PC-3 (cell line): ENCODE measurements at regions not wholly inside any gene's neighbourhood (a gene's known extent, or its start where the extent isn't known, plus 50 kb on each side); places are given as distances from the start of the nearest gene placed in this dataset.

Experiments
- ATAC-seq: fragments of 200-7000 bp; cut with Tn5 transposase; 2 replicates; pipeline ENCODE4 v1.9.1; 2020; ENCODE audit warnings: mild to moderate bottlenecking, moderate library complexity
- BruUV-seq: library from RNA; stranded (reverse); fragments of 400-500 nt; replicated peaks from 2 replicates; lab custom pipeline; 2021; lab: Mats Ljungman, UMichigan
- CTCF ChIA-PET: fragments of 300-600 bp; sonication (Branson Sonifier 250); formaldehyde crosslinking; loops from one replicate; lab custom pipeline; 2022; ENCODE audit warnings: antibody characterized with exemption; lab: Charles Lee
- POLR2A ChIA-PET: fragments of 300-600 bp; sonication (Branson Sonifier 250); formaldehyde crosslinking; loops from one replicate; lab custom pipeline; 2022; ENCODE audit warnings: antibody characterized with exemption; ENCODE audit not compliant: unreplicated experiment; lab: Charles Lee
- DNase-seq: peaks from one replicate; pipeline ENCODE4 v3.0.0-alpha.2; 2015
- H2AFZ ChIP-seq: fragments of 300-600 bp; sonication (generic); 2 replicates; pipeline ENCODE4 v1.6.0; 2016; ENCODE audit warnings: antibody characterized with exemption, low read length
- H3F3A ChIP-seq: fragments of 300-600 bp; sonication (generic); one replicate; pipeline ENCODE4 v1.6.0; 2017; ENCODE audit warnings: antibody characterized with exemption, low read length, control low read depth, mild to moderate bottlenecking; ENCODE audit not compliant: unreplicated experiment
- H3K27ac ChIP-seq: fragments of 300-600 bp; sonication (generic); 2 replicates; pipeline ENCODE4 v1.5.1; 2016; ENCODE audit warnings: mild to moderate bottlenecking, low read length
- H3K27me3 ChIP-seq: fragments of 300-600 bp; sonication (generic); 2 replicates; pipeline ENCODE4 v1.6.1; 2016; ENCODE audit warnings: low read length, mixed read lengths
- H3K36me3 ChIP-seq: fragments of 300-600 bp; sonication (generic); 2 replicates; pipeline ENCODE4 v1.6.1; 2016; ENCODE audit warnings: low read depth, mixed run types, low read length, mixed read lengths
- H3K4me1 ChIP-seq: fragments of 300-600 bp; sonication (generic); 2 replicates; pipeline ENCODE4 v1.5.1; 2016; ENCODE audit warnings: low read length; ENCODE audit not compliant: insufficient read depth
- H3K4me2 ChIP-seq: fragments of 300-600 bp; sonication (generic); 2 replicates; pipeline ENCODE4 v1.6.0; 2016; ENCODE audit warnings: low read length
- H3K4me3 ChIP-seq: fragments of 300-600 bp; sonication (generic); 2 replicates; pipeline ENCODE4 v1.5.1; 2016; ENCODE audit warnings: mild to moderate bottlenecking, low read length, mixed read lengths
- H3K79me2 ChIP-seq: fragments of 300-600 bp; sonication (generic); 2 replicates; pipeline ENCODE4 v1.6.1; 2017; ENCODE audit warnings: low read length, mixed read lengths
- H3K9ac ChIP-seq: fragments of 300-600 bp; sonication (generic); 2 replicates; pipeline ENCODE4 v1.6.0; 2016; ENCODE audit warnings: mild to moderate bottlenecking, low read length
- H3K9me2 ChIP-seq: fragments of 300-600 bp; sonication (generic); replicated peaks from 2 replicates; pipeline ENCODE4 v1.6.1; 2016; ENCODE audit warnings: mixed run types, low read length, mixed read lengths
- H3K9me3 ChIP-seq: fragments of 300-600 bp; sonication (generic); 2 replicates; pipeline ENCODE4 v1.6.1; 2016; ENCODE audit warnings: low read length, mixed read lengths
- H4K20me1 ChIP-seq: fragments of 300-600 bp; sonication (generic); 2 replicates; pipeline ENCODE4 v1.6.1; 2016; ENCODE audit warnings: low read length, mixed read lengths
- EZH2 ChIP-seq: fragments of 300-600 bp; sonication (generic); IDR thresholded peaks from one replicate; pipeline ENCODE4 v1.6.1; 2017; ENCODE audit warnings: antibody characterized with exemption, mild to moderate bottlenecking, low read length; ENCODE audit not compliant: unreplicated experiment
- EZH2phosphoT487 ChIP-seq: fragments of 300-600 bp; sonication (generic); IDR thresholded peaks from 2 replicates; pipeline ENCODE4 v1.6.1; 2018; ENCODE audit warnings: mild to moderate bottlenecking, antibody characterized with exemption, low read length, borderline replicate concordance
- intact Hi-C: fragments of 100-400 bp; cut with micrococcal nuclease; formaldehyde crosslinking; loops from 2 replicates; pipeline ENCODE4 v1.9.0; 2023
- TF ChIP-seq, protein P1 (sequence below): fragments of 300-600 bp; sonication (generic); conservative IDR thresholded peaks from 2 replicates; pipeline ENCODE4 v1.5.1; 2017; ENCODE audit warnings: antibody characterized with exemption, low read depth, mild to moderate bottlenecking, low read length

DNA sequence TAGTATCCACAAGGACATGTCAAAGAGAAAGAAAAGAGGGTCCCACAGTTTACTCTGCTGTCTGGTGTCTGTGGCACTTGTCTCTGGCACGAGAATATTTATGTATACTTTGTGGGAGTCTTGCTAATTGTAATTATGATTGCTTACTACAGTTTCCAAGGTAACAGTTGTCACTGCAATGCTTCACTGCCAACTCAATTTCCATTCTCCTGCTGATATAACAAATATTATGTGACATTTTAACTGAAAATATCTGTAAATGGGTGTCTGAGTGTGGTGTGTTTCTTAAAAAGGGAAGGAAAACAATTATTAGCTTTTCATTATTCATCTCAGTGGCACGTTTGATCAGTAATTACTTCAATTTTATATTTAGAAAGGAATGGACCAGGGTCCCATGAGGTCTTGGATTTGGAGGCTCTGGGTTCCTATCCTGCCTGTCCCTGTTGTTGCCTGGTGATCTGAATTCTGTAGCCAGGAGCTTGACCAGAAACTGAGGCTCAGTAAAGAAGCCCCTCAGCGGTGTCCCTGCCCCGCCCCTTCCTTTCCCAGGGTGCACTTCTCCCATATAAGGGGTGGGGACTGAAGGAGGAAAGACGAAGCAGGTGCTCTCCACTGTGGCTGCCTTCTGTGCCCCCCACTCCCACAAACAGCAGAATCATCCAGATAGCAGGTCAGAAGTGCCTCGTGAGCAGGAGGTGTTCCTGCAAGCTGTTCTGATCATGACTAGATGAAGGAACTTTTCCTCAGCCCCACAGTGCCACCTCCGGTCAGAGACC, 137.3 kb upstream of the KIF2A start:
- no peaks in the 10 kb centered on the region for H3K79me2 ChIP-seq
- H3K27ac ChIP-seq, result no peak overlapping the region
- ChIA-PET POLR2A (no interaction called here), CTCF (no interaction called here)
- no peaks in the 10 kb centered on the region for H3K9me2 ChIP-seq
- BruUV-seq, result no TSS peak
- H3K9me3 ChIP-seq, result no peaks in the 10 kb centered on the region
- peaks cover 8% of the 10 kb centered on the region; the same call in 1 of the 2 replicates for H3K27me3 ChIP-seq
- no peaks in the 10 kb centered on the region for H4K20me1 ChIP-seq
- intact Hi-C loops, result no loop called here
- H3K9ac ChIP-seq, result no peak overlapping the region
- no peak overlapping the region for H3K4me2 ChIP-seq
- no peak for ATAC-seq
- no peak overlapping the region for H2AFZ ChIP-seq
- TF ChIP-seq EZH2, result no peak
- no peak for TF ChIP-seq EZH2phosphoT487
- TF ChIP-seq, protein P1, sequence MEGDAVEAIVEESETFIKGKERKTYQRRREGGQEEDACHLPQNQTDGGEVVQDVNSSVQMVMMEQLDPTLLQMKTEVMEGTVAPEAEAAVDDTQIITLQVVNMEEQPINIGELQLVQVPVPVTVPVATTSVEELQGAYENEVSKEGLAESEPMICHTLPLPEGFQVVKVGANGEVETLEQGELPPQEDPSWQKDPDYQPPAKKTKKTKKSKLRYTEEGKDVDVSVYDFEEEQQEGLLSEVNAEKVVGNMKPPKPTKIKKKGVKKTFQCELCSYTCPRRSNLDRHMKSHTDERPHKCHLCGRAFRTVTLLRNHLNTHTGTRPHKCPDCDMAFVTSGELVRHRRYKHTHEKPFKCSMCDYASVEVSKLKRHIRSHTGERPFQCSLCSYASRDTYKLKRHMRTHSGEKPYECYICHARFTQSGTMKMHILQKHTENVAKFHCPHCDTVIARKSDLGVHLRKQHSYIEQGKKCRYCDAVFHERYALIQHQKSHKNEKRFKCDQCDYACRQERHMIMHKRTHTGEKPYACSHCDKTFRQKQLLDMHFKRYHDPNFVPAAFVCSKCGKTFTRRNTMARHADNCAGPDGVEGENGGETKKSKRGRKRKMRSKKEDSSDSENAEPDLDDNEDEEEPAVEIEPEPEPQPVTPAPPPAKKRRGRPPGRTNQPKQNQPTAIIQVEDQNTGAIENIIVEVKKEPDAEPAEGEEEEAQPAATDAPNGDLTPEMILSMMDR, result no peak
- DNase-seq, result no peak
- H3K4me1 ChIP-seq, result no peaks in the 10 kb centered on the region
- no peaks in the 10 kb centered on the region for H3F3A ChIP-seq
- no peak overlapping the region for H3K4me3 ChIP-seq
- no peaks in the 10 kb centered on the region for H3K36me3 ChIP-seq

DNA sequence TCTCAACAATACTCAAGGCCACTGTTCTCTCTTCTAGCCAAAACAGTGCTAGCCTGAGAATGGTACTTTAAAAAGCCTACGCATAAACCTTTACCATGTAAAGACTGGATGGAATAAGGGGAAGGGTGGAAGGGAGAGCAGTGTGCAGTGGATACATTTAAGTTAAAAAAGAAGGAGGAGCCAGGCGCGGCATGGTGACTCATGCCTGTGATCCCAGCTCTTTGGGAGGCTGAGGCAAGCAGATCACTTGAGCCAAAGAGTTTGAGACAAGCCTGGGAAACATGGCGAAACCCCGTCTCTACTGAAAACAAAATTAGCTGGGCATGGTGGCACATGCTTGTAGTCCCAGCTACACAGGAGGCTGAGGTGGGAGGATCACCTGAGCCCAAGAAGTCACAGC, 127.7 kb upstream of the KIF2A start:
- no peak for DNase-seq
- no peak overlapping the region for H3K4me2 ChIP-seq
- H3K9ac ChIP-seq, result no peak overlapping the region
- no peaks in the 10 kb centered on the region for H3K4me1 ChIP-seq
- CTCF ChIA-PET, result no interaction called here
- no peak overlapping the region for H3K4me3 ChIP-seq
- no TSS peak for BruUV-seq
- H3K79me2 ChIP-seq, result no peaks in the 10 kb centered on the region
- no peak overlapping the region for H3K27ac ChIP-seq
- POLR2A ChIA-PET, result no interaction called here
- H4K20me1 ChIP-seq, result no peaks in the 10 kb centered on the region
- no peak overlapping the region for H2AFZ ChIP-seq
- no peak for TF ChIP-seq EZH2phosphoT487
- TF ChIP-seq, protein P1, result no peak
- TF ChIP-seq EZH2, result no peak
- no peaks in the 10 kb centered on the region for H3K9me2 ChIP-seq
- no peaks in the 10 kb centered on the region for H3K9me3 ChIP-seq
- H3K36me3 ChIP-seq, result no peaks in the 10 kb centered on the region
- no peaks in the 10 kb centered on the region for H3F3A ChIP-seq
- intact Hi-C loops, result no loop called here
- peaks cover 4% of the 10 kb centered on the region; the same call in 1 of the 2 replicates for H3K27me3 ChIP-seq
- ATAC-seq, result no peak

DNA sequence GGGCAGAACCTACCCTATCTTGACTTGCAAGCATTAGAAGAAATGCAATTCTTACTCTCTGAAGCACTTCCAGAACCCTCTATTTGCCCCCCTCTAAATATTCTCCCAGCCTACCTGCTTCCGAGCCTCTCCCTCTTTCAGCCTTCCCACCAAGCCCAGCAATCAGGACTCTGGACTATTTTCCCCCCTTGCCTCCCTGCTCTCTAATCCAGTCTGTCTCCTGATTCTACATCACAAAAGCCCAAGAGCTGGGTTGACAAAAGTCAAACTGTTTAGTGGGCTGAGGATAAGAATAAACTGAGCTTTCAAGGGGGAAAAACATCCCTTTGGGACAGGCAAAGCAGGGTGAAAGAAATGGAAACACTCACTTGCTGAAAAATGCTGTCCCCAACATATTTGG, 123.2 kb upstream of the KIF2A start:
- TF ChIP-seq EZH2, result no peak
- TF ChIP-seq, protein P1, result no peak
- TF ChIP-seq EZH2phosphoT487, result no peak
- ATAC-seq (no peak), DNase-seq (no peak)
- no peaks in the 10 kb centered on the region for H4K20me1 ChIP-seq
- no peak overlapping the region for H3K4me3 ChIP-seq
- peaks cover 4% of the 10 kb centered on the region; the same call in 1 of the 2 replicates for H3K27me3 ChIP-seq
- no peak overlapping the region for H3K4me2 ChIP-seq
- BruUV-seq, result no TSS peak
- no peaks in the 10 kb centered on the region for H3K4me1 ChIP-seq
- intact Hi-C loops, result no loop called here
- no peak overlapping the region for H2AFZ ChIP-seq
- no peaks in the 10 kb centered on the region for H3K9me3 ChIP-seq
- CTCF ChIA-PET, result no interaction called here
- no peaks in the 10 kb centered on the region for H3K36me3 ChIP-seq
- no peaks in the 10 kb centered on the region for H3K79me2 ChIP-seq
- POLR2A ChIA-PET, result no interaction called here
- H3K9ac ChIP-seq, result no peak overlapping the region
- H3F3A ChIP-seq, result no peaks in the 10 kb centered on the region
- no peak overlapping the region for H3K27ac ChIP-seq
- H3K9me2 ChIP-seq, result no peaks in the 10 kb centered on the region
